Ovary (tissue), 3 donors: ENCODE measurements at regions not wholly inside any gene's neighbourhood (a gene's known extent, or its start where the extent isn't known, plus 50 kb on each side); places are given as distances from the start of the nearest gene placed in this dataset.
"Not testable (repeated sequence)": the region's sequence is repeated elsewhere in the genome, so short reads cannot be mapped to it uniquely, and the experiment has no call there.

ENCODE experiments used
- EP300 ChIP-seq: sonication (generic); formaldehyde crosslinking; IDR thresholded peaks from one replicate; pipeline ENCODE4 v1.6.1; 2017; ENCODE audit warnings: antibody characterized with exemption
- POLR2A ChIP-seq: fragments of 450-650 bp; IDR thresholded peaks from one replicate; pipeline ENCODE4 v1.6.1; 2017; ENCODE audit warnings: antibody characterized with exemption, mild to moderate bottlenecking, moderate library complexity
- TF ChIP-seq, protein P1 (sequence below), 3 donors: fragments of 450-650 bp in 2 of 3; fragments of 200-600 bp in 1 of 3; IDR thresholded peaks; one replicate each; pipeline versions ENCODE4 v1.5.1 to v1.8.0; 2016 to 2022; ENCODE audit warnings: antibody characterized with exemption in 3 of 3, mild to moderate bottlenecking in 1 of 3
- donor health status: DM: no; HTN: no; CAD: no.

DNA sequence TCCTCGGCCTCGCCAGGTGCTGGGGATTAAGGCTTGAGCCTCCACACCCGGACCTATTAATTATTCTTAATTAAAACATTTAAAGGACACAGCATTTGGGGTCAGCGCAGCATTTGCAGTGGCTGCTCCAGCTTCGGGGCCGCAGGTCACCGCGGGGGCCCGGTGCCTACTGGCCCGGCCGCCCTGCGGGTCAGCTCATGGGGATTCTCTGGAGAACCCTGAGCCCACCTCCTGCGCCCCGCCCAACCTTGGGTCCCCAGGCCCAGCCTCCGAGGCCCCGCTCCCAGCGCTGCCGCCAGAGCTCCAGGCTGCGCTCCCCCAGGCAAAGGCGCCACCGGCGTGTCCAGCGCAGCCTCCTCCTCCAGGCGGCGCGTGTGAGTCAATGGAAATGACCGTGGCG is 133.9 kb downstream of the POTEG start:
- TF ChIP-seq POLR2A, EP300: not testable (repeated sequence)
- TF ChIP-seq, protein P1, sequence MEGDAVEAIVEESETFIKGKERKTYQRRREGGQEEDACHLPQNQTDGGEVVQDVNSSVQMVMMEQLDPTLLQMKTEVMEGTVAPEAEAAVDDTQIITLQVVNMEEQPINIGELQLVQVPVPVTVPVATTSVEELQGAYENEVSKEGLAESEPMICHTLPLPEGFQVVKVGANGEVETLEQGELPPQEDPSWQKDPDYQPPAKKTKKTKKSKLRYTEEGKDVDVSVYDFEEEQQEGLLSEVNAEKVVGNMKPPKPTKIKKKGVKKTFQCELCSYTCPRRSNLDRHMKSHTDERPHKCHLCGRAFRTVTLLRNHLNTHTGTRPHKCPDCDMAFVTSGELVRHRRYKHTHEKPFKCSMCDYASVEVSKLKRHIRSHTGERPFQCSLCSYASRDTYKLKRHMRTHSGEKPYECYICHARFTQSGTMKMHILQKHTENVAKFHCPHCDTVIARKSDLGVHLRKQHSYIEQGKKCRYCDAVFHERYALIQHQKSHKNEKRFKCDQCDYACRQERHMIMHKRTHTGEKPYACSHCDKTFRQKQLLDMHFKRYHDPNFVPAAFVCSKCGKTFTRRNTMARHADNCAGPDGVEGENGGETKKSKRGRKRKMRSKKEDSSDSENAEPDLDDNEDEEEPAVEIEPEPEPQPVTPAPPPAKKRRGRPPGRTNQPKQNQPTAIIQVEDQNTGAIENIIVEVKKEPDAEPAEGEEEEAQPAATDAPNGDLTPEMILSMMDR (IDR thresholded peaks at IDR 0.05): not testable (repeated sequence)
